WTC11 (cell line): ENCODE measurements at regions not wholly inside any gene's neighbourhood (a gene's known extent, or its start where the extent isn't known, plus 50 kb on each side); places are given as distances from the start of the nearest gene placed in this dataset.

Experiments used
- AFF4 ChIP-seq: sonication (generic); formaldehyde crosslinking; IDR thresholded peaks from 2 replicates; pipeline ENCODE4 v1.8.1; 2023; ENCODE audit warnings: mild to moderate bottlenecking, missing genetic modification reagents, borderline replicate concordance
- CTCF ChIP-seq: fragments of 200-600 bp; IDR thresholded peaks from 2 replicates; pipeline ENCODE4 v1.8.0; 2022; ENCODE audit warnings: antibody characterized with exemption
- ESRRA ChIP-seq: sonication (generic); formaldehyde crosslinking; IDR thresholded peaks from 2 replicates; pipeline ENCODE4 v1.8.1; 2022; ENCODE audit warnings: mild to moderate bottlenecking, missing genetic modification reagents, borderline replicate concordance
- HMGA2 ChIP-seq: fragments of 250-450 bp; sonication (Bioruptor Pico); IDR thresholded peaks from 2 replicates; pipeline ENCODE4 v1.4.0; 2021; ENCODE audit warnings: mild to moderate bottlenecking, moderate library complexity
- JUN ChIP-seq: sonication (generic); formaldehyde crosslinking; IDR thresholded peaks from 2 replicates; pipeline ENCODE4 v1.8.0; 2023; ENCODE audit warnings: mild to moderate bottlenecking, missing genetic modification reagents
- MAX ChIP-seq: sonication (generic); formaldehyde crosslinking; IDR thresholded peaks from 2 replicates; pipeline ENCODE4 v1.8.0; 2022; ENCODE audit warnings: mild to moderate bottlenecking, missing genetic modification reagents
- SMAD4 ChIP-seq: sonication (generic); formaldehyde crosslinking; IDR thresholded peaks from 2 replicates; pipeline ENCODE4 v1.8.0; 2022; ENCODE audit warnings: mild to moderate bottlenecking, missing genetic modification reagents
- TEAD4 ChIP-seq: sonication (generic); formaldehyde crosslinking; IDR thresholded peaks from 2 replicates; pipeline ENCODE4 v1.8.0; 2022; ENCODE audit warnings: mild to moderate bottlenecking, missing genetic modification reagents
- USF2 ChIP-seq: sonication (generic); formaldehyde crosslinking; IDR thresholded peaks from 2 replicates; pipeline ENCODE4 v1.8.1; 2023; ENCODE audit warnings: mild to moderate bottlenecking, missing genetic modification reagents, moderate library complexity
- ZNF281 ChIP-seq: sonication (generic); formaldehyde crosslinking; IDR thresholded peaks from 2 replicates; pipeline ENCODE4 v1.8.0; 2023; ENCODE audit warnings: mild to moderate bottlenecking, missing genetic modification reagents
- TF ChIP-seq, protein P1 (sequence below): sonication (generic); formaldehyde crosslinking; IDR thresholded peaks from 2 replicates; pipeline ENCODE4 v1.8.0; 2022; ENCODE audit warnings: mild to moderate bottlenecking, missing genetic modification reagents

GRCh38 chr15:99909592-99910295, 176.5 kb upstream of the LYSMD4 start:
- TF ChIP-seq CTCF (no peak), MAX (CRISPR knock-in tag) (no peak), USF2 (no peak), ZNF281 (no peak), ESRRA (CRISPR knock-in tag) (no peak), HMGA2 (CRISPR knock-in tag) (no peak), TEAD4 (no peak), SMAD4 (CRISPR knock-in tag) (no peak), AFF4 (CRISPR knock-in tag) (no peak), JUN (CRISPR knock-in tag) (no peak)
- TF ChIP-seq, protein P1, sequence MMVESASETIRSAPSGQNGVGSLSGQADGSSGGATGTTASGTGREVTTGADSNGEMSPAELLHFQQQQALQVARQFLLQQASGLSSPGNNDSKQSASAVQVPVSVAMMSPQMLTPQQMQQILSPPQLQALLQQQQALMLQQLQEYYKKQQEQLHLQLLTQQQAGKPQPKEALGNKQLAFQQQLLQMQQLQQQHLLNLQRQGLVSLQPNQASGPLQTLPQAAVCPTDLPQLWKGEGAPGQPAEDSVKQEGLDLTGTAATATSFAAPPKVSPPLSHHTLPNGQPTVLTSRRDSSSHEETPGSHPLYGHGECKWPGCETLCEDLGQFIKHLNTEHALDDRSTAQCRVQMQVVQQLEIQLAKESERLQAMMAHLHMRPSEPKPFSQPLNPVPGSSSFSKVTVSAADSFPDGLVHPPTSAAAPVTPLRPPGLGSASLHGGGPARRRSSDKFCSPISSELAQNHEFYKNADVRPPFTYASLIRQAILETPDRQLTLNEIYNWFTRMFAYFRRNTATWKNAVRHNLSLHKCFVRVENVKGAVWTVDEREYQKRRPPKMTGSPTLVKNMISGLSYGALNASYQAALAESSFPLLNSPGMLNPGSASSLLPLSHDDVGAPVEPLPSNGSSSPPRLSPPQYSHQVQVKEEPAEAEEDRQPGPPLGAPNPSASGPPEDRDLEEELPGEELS = no peak
